ENCODE measurements at regions not wholly inside any gene's neighbourhood (a gene's known extent, or its start where the extent isn't known, plus 50 kb on each side); places are given as distances from the start of the nearest gene placed in this dataset.

DNA sequence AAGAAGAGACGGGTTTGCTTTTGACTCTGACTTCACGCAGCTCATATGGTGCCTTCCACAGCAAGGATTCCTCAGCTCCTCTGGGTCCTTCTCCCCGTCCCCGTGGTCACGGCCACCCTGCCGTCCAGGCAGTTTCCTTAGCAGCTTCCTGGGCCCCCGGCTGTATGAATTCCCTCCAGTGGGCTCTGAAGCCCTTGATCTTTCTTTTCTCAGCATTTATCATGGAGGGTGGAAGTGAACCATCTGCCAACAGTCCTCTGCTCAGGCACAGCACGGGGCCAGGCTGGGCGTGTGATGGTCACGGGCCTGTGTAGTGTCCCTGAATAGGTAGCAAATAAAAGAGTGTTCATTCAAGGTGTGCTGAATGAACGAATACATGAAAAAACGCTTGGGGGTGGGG, 782.4 kb downstream of the BRD1 start:
- ChIA-PET POLR2A (no interaction called here), CTCF (interaction anchor here (0.7 to 5.8 kb wide), 5 partner anchors 132 to 604 kb away, joined by 3 to 64 read pairs (median 3); no protein-coding TSS in a partner anchor)
- no peak overlapping the region for H3K27ac ChIP-seq (ENCODE audit: extremely low read depth, low read depth, low read length)
- TF ChIP-seq ZNF555 (tag by site-specific recombination; conservative IDR thresholded peaks at IDR 0.05), result no peak
- no peak for TF ChIP-seq GLI4 (tag by site-specific recombination; IDR thresholded peaks at IDR 0.05)
- no peak for TF ChIP-seq FEZF1 (tag by site-specific recombination; IDR thresholded peaks at IDR 0.05)
- TF ChIP-seq ZXDB (tag by site-specific recombination; IDR thresholded peaks at IDR 0.05), result no peak
- TF ChIP-seq ZNF658 (tag by site-specific recombination; IDR thresholded peaks at IDR 0.05), result no peak
- TF ChIP-seq ZNF223 (tag by site-specific recombination; IDR thresholded peaks at IDR 0.05), result no peak
- no peak for TF ChIP-seq ZNF132 (tag by site-specific recombination; IDR thresholded peaks at IDR 0.05; ENCODE audit: borderline replicate concordance)
- no peak for TF ChIP-seq HOXD13 (CRISPR knock-in tag; IDR thresholded peaks at IDR 0.05; ENCODE audit: borderline replicate concordance)
- no peak for TF ChIP-seq TCF7L2 (IDR thresholded peaks at IDR 0.05; ENCODE audit: borderline replicate concordance, low read depth, low read length)
- H3K4me1 ChIP-seq (ENCODE audit: control insufficient read depth, insufficient read depth, low read length), result no peaks in the 10 kb centered on the region
- H3K9me3 ChIP-seq (ENCODE audit: control insufficient read depth, insufficient read depth, low read depth, low read length), result no peaks in the 10 kb centered on the region
- H3K4me3 ChIP-seq (ENCODE audit: low read depth, low read length), result no peak overlapping the region
- no peaks in the 10 kb centered on the region for H3K36me3 ChIP-seq (ENCODE audit: control insufficient read depth in 2 of 2, insufficient read depth in 1 of 2, low read length in 2 of 2)

DNA sequence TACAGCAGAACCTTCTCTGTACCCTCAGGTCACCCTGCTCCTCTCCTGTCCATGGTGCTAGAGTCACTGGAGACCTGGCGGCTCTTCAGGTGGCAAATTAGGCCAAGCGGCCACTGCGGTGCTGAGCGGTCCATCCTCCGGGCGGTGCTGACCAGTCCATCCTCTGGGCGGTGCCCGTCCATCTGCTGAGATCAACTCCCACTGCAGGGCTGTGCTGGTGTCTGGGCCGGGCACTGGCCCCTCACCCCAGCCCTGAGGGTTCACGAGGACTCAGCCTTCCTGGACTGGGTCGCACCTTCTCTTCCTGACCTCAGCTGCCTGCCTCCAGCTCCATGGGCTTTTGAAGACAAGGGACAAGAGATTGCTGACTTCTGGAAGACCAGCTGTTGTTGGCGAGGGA, 782.9 kb downstream of the BRD1 start:
- H3K27ac ChIP-seq (ENCODE audit: extremely low read depth, low read depth, low read length), result no peak overlapping the region
- no peaks in the 10 kb centered on the region for H3K36me3 ChIP-seq (ENCODE audit: control insufficient read depth in 2 of 2, insufficient read depth in 1 of 2, low read length in 2 of 2)
- ChIA-PET POLR2A (no interaction called here), CTCF (interaction anchor here (0.7 to 5.8 kb wide), 3 partner anchors 250 to 605 kb away, joined by 3 to 64 read pairs (median 3); no protein-coding TSS in a partner anchor)
- no peaks in the 10 kb centered on the region for H3K9me3 ChIP-seq (ENCODE audit: control insufficient read depth, insufficient read depth, low read depth, low read length)
- TF ChIP-seq MEIS1 (CRISPR knock-in tag; IDR thresholded peaks at IDR 0.05; ENCODE audit: borderline replicate concordance) (no peak), ZNF302 (tag by site-specific recombination; IDR thresholded peaks at IDR 0.05; ENCODE audit: low read depth) (no peak), ZNF23 (tag by site-specific recombination; IDR thresholded peaks at IDR 0.05; ENCODE audit: borderline replicate concordance) (no peak), ZNF629 (tag by site-specific recombination; IDR thresholded peaks at IDR 0.05) (no peak), ZNF184 (tag by site-specific recombination; IDR thresholded peaks at IDR 0.05) (no peak), SALL2 (tag by site-specific recombination; IDR thresholded peaks at IDR 0.05; ENCODE audit: borderline replicate concordance) (no peak), ZNF621 (tag by site-specific recombination; IDR thresholded peaks at IDR 0.05) (no peak), ZNF664 (tag by site-specific recombination; IDR thresholded peaks at IDR 0.05) (no peak), ZNF366 (tag by site-specific recombination; conservative IDR thresholded peaks at IDR 0.05) (no peak), ZNF501 (tag by site-specific recombination; IDR thresholded peaks at IDR 0.05) (no peak), BCL11A (tag by site-specific recombination; IDR thresholded peaks at IDR 0.05; ENCODE audit: low read depth) (no peak), ZNF785 (tag by site-specific recombination; IDR thresholded peaks at IDR 0.05) (no peak), HOXC10 (CRISPR knock-in tag; IDR thresholded peaks at IDR 0.05) (no peak), ZNF24 (tag by site-specific recombination; IDR thresholded peaks at IDR 0.05) (no peak), ZNF248 (tag by site-specific recombination; IDR thresholded peaks at IDR 0.05) (no peak)
- TF ChIP-seq, protein P1, sequence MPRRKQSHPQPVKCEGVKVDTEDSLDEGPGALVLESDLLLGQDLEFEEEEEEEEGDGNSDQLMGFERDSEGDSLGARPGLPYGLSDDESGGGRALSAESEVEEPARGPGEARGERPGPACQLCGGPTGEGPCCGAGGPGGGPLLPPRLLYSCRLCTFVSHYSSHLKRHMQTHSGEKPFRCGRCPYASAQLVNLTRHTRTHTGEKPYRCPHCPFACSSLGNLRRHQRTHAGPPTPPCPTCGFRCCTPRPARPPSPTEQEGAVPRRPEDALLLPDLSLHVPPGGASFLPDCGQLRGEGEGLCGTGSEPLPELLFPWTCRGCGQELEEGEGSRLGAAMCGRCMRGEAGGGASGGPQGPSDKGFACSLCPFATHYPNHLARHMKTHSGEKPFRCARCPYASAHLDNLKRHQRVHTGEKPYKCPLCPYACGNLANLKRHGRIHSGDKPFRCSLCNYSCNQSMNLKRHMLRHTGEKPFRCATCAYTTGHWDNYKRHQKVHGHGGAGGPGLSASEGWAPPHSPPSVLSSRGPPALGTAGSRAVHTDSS (tag by site-specific recombination; IDR thresholded peaks at IDR 0.05), result no peak
- TF ChIP-seq, protein P2, sequence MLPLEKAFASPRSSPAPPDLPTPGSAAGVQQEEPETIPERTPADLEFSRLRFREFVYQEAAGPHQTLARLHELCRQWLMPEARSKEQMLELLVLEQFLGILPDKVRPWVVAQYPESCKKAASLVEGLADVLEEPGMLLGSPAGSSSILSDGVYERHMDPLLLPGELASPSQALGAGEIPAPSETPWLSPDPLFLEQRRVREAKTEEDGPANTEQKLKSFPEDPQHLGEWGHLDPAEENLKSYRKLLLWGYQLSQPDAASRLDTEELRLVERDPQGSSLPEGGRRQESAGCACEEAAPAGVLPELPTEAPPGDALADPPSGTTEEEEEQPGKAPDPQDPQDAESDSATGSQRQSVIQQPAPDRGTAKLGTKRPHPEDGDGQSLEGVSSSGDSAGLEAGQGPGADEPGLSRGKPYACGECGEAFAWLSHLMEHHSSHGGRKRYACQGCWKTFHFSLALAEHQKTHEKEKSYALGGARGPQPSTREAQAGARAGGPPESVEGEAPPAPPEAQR (tag by site-specific recombination; IDR thresholded peaks at IDR 0.05), result no peak
- TF ChIP-seq, protein P3, sequence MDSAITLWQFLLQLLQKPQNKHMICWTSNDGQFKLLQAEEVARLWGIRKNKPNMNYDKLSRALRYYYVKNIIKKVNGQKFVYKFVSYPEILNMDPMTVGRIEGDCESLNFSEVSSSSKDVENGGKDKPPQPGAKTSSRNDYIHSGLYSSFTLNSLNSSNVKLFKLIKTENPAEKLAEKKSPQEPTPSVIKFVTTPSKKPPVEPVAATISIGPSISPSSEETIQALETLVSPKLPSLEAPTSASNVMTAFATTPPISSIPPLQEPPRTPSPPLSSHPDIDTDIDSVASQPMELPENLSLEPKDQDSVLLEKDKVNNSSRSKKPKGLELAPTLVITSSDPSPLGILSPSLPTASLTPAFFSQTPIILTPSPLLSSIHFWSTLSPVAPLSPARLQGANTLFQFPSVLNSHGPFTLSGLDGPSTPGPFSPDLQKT (IDR thresholded peaks at IDR 0.05; ENCODE audit: borderline replicate concordance, low read depth, low read length), result no peak
- no peaks in the 10 kb centered on the region for H3K4me1 ChIP-seq (ENCODE audit: control insufficient read depth, insufficient read depth, low read length)
- no peak overlapping the region for H3K4me3 ChIP-seq (ENCODE audit: low read depth, low read length)
